Right lung (tissue), 2 donors: ENCODE measurements at regions not wholly inside any gene's neighbourhood (a gene's known extent, or its start where the extent isn't known, plus 50 kb on each side); places are given as distances from the start of the nearest gene placed in this dataset.
"Not testable (repeated sequence)": the region's sequence is repeated elsewhere in the genome, so short reads cannot be mapped to it uniquely, and the experiment has no call there.

ENCODE experiments used
- DNase-seq, 2 donors: peaks; one replicate each; pipeline ENCODE4 v3.0.0-alpha.2; 2013

DNA sequence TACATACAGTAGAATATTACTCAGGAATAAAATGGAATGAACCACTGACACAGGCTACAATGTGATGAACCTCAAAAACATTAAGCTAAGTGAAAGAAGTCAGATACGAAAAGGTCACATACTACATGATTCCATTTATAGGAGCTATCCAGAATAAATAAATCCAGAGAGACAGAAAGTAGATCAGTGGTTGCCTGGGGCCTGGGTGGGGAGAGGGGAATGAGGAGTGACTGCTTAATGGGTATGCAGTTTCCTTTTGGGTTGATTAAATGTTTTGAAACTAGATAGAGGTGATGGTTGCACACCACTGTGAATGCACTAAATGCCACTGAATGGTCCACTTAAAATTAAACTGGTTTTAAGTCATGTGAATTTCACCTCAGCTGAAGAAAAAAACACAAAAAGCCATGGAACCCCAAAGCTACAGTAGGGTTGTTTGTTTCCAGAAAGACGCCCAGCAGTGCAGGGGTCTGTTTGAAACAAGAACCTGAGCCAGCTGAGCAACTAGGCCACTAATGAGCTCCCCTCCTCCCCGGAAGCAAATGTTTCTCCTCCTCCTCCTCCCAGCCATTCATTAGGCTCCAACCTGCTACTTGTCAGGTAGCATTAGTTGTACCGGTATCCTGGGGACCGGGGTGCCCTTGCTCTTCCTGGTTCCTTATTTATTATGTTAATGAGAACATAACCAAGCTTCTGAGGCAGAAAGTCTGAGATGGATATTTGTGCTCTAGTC is 168.4 kb downstream of the EVX1 start:
- DNase-seq, result no peak

DNA sequence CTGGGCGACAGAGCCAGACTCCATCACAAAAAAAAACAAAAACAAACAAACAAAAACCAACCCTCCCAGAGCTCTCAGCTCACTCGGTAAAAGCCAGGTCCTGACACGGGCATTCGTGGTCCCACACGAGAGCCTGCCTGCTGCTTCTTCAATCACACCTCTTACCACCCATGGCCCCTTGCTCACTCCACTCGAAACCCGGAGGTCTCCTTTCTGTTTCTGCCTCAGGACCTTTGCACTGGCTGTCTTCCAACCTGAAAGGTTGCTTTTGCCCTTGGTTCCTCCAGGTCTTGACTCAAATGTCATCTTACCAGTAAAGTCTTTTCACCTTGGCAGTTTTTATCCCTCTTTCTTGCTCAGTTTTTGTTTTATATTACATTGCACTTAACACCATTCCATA is 169.6 kb downstream of the EVX1 start:
- no peak for DNase-seq

DNA sequence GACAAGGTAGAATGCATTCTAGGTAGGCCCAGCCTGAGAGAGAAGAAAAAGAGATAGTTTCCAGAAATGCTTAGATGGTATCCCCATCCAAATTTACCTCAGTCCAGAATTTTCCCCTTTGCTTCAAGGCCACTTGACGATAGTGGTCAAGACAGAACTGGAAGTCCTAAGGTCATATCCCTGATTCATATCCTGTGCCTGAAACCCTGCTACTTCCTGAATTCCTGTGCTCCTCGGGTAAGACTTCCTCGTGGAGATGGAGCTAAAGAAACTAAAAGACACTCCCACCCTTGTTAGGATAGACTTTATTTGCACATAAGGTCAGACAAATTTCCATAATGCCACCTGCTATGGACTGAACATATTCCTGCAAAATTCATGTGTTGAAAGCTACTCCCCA is 175.9 kb downstream of the EVX1 start:
- DNase-seq, result no peak

DNA sequence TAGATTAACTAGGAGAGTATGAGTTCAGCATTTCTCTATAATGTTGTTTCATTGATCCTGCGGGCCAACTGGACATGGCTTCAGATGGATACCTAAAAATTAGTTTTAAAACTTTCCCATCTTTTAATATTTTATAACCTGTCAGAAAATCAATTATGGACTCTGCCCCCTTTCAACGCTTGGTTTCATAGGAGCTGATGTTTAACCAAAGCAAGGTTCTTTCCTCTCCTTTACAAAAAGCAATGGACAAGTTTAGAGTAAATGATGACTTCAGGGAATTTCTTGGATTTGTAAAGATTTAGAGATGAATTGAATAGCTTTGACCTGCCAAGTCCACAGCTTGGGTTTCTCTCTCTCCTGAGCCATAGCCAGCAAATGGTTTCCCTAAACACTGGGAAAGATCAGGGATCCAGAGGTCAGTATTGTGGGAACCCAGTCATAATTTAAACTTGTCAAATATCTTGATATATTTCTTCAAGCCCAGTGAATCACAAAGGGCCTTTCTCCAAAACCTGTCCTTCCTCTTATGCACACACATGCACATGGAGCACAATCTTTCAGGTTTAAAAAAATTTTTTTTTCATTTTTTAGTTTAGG is 177.1 kb downstream of the EVX1 start:
- DNase-seq, result no peak

DNA sequence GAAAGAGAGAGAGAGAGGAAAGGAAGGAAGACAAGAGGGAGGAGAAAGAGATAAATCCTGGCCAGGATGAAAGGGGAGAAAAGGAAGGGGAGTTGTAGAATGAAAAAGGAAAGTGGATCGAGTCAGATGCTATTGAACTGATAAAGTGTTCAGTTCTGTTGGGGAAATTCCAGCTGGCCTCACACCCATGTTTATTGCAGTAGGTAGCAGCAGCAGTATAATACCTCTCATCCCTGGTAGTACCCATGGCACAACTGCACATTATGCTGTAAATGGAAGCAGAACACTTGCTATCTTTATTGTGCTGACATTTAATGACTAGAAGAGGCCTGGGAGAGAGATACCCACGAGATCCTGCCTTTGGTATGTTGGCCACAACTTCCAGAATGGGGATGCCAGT is 178.1 kb downstream of the EVX1 start:
- no peak for DNase-seq

DNA sequence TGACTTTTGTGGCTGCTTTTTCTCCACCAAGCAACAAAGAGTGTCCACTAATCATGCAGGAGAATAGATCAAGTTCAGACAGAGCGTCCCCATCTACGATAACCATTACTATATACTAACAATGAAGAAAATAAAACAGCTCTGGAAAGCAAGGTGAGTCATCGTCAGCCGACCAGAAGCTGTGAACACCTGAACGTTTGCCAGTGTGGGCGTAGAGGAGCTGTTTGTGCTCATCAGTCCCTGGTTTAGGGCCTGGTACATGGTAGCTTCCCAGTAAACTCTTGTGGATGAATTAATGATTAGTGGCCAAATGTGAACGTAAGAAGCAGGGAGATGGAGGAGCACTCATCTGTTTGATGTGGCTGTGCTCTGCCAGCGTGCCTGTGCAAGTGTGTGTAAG is 180.7 kb downstream of the EVX1 start:
- DNase-seq, result no peak

DNA sequence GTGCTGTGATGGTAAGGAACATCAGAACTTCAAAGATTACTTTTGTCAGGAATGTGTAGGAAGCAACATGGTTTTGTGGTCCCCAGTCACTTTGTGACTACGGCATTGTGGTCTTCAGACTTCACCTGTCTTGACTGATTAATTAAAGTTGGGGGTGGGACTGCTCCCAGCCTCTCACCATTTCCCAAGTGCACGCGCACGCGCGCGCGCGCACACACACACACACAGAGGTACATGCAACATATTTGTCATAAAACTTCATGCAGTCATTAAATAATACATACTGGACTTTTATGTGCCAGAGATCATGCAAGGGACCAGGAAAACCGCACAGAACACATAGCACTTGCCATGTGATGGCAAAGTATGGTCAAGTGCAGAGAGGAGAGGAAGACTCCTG is 181.2 kb downstream of the EVX1 start:
- no peak for DNase-seq

DNA sequence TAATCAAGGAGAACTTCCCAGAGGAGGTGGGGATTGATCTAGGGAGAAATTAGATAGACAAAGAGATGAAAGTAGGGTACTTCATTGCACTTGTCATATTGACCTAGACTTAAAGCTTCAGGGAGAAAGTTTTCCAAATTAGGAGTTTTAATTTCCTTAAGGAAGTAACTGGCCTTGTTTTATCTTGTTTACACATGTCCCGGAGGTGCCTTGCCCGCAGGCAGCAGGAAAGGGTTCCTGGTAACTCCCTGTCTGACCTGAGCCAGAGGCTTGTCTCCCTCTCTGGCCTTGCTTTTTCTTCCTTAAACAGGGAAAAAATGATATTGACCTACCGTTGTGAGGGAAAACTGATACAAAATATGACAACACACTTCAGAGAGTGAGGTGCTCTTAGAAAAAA is 181.6 kb downstream of the EVX1 start:
- no peak for DNase-seq

DNA sequence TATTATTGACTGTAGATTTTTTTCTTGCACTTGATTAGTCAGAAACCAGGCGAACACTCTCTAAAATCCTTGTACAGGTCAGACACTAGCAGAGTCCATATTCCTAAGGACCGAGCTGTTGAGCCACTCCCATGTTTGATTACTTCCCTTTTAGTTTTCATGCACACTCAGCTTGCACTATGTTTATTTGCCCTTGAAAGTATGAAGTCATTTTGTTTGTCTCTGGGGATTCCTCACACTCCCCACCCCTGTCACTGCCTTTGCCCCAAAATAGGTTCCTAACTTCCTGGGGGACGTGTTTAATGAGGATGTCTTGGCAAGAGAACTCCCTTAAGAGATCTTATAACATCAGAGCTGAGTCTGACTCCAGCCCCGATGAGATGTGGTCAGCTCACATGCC is 182.1 kb downstream of the EVX1 start:
- DNase-seq, result no peak

DNA sequence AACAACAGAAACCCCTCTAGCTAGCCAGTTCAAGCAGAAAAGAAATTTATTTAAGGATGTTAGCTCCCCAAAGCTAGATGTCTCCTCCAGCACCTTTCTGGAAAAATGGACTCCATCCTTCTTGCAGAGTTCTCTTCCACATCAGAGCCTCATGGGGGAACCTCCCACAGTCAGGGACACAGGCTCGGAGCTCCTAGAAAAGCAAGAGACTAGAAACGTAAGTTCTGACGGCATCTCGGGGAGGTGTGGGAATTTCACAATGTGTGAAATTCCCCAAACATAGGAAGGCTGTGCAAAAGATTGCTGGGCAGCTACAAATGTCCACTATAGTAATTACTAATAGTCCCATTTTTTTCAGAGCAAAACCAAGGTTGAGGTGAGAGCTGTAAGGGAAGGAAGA is 184.8 kb downstream of the EVX1 start:
- DNase-seq, result no peak

DNA sequence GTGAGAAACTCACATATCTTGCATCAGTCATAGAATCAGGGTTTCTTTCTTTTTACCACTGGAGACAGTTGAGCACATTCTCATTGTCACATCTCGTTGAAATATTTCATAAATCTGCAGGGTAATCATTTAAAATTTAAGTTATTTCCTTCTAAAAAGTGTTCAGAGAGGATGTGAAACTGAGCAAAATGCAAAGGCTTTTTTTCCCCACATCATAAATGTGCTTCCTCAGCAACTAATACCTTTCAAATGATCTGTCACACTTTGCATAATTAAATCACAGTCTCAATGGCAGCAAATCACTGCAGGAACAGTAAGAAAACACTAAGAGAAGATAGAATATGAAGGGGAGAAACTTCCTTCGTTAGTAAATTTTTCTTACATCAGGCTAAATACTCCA is 187.5 kb downstream of the EVX1 start:
- DNase-seq, result no peak

DNA sequence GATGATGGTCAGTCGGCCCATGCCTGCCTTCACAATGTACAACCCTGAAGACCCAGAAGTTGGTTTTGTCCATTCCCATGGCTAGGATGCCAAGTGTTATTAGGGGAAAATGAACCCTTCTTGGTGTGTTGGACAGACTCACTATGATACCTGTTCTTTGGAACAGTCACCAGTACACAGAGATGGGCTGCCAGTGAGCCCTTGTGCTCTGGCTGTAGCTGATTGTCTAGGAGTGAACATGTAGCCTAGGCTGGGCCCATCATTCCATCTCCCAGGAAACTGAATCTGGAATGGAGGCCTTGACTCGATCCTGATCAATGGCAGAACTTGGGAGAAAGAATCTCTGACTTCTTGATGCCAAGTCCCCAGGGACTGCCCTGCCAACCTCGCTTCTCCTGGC is 188.9 kb downstream of the EVX1 start:
- DNase-seq, result no peak

DNA sequence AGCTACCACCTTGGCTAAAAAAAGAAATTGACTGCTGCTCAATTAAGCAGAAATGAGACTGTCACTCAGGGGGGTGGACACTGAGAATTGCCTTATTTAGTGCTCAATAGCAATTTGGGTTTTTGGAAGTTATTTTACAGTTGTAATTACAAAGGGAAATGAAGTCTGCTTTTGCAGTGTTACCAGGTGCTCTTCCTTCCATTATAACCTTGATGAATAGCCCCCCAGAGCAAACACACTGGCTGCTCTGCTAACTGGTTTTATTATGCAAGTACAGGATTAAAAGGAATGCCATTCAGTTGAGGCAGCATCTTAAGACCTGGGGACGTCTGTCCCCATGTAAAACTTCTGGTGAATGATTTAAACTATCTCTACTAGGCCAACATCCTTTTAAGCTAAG is 191.0 kb downstream of the EVX1 start:
- DNase-seq, result no peak

DNA sequence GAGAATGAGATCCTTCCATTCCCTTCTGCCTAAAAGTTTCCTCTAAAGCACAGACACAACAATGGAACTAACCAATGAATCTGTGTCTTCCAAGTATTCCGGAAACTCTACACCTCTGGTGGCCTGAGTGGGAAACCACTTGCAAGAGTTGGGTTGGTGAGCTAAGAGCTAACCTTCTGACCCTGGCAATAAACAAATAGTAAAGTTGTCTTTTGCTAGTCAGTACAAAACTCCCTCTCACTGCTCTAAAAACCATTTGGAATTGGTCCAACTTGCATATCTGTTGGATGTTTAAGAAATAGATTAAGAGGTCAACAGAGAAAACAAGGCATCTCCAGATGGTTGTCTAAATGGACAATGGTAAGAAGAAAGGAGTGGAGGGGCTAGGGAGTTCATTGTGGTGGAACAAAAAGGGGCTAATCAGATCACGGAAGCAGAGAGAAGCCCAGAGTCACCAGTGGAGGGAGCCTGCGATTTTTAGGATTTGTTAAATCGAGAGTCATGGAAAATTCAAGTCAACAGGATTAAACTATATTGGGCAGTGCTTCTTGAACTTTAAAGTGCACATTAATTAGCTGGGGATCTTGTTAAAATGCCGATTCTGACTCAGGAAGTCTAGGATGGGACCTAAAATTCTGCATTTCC is 192.3 kb downstream of the EVX1 start:
- DNase-seq, result no peak

DNA sequence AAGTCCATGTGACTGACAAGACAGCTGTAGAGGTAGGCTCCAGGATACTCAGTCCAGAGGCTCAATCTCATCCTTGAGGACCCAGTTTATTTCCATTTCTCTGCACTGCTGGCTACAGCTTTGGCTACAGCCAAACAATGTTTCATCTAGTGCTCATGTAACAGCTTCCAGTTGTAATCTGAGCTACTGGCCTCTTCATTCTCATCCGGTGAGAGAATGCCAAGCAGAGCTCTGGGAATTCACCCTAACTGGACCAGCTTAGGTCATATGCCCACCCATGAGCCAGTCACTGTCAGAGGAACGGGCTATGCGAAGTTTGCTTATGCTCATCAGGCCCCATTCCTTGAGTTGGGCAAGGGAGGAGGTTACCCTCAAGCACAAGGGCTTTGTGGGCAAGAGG is 192.9 kb downstream of the EVX1 start:
- no peak for DNase-seq

DNA sequence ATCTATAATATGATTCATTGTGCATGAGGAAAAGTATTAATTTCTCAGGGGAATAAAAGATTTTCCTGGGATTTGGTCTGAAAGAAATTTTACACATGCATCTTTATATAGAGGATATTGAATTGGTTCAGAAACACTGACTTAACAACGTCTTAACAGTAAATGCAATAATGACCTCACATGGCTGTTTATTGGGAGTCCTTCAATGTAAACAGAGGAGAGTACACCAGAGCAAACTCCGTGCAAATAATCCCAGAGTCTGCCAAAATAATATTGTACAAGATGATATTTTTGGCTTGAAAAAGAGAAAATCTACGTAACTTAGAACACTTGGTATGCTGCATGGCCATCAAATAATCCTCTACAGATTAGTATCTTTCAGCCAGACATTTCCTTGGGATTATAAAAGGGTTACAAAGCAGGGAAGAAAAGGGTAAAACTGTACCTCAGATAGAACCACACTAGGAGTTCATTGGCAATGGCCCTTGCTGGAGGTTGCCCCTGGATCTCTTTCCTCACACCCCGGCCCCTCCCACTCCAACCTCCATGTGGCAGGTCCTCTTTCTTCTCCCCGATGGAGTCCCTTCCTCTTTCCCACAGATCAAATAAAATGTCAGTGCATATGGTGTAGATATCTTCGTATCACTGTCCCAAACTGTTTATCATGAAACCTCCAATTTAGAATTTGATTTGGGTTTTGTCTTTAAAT is 196.4 kb downstream of the EVX1 start:
- no peak for DNase-seq

DNA sequence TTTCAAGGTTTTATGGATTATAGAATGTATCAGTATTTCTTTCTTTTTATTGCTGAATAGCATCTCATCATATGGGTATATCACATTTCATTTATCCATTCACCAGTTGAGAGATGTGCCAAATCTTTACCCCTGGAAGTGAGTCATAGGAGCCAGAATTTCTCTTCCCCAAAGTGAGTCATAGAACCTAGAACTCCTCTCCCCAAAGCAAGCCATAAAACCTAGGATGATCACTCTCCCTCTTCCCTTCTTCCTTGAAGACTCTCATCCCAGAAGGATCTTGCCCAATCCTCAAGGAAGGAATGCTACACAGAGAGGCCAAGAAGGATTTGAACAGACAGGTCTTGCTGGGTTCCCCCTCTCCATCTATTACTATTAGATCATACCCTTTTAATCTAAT is 199.9 kb downstream of the EVX1 start:
- no peak for DNase-seq

DNA sequence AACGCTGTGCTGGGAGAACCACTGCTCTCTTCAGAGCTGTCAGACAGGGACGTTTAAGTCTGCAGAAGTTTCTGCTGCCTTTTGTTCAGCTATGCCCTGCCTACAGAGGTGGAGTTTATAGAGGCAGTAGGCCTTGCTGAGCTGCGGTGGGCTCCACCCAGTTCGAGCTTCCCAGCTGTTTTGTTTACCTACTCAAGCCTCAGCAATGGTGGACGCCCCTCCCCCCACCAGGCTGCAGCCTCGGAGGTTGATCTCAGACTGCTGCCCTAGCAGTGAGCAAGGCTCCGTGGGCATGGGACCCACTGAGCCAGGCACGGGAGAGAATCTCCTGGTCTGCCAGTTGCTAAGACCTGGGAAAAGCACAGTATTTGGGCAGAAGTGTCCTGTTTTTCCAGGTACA is 206.4 kb downstream of the EVX1 start:
- not testable (repeated sequence) for DNase-seq

DNA sequence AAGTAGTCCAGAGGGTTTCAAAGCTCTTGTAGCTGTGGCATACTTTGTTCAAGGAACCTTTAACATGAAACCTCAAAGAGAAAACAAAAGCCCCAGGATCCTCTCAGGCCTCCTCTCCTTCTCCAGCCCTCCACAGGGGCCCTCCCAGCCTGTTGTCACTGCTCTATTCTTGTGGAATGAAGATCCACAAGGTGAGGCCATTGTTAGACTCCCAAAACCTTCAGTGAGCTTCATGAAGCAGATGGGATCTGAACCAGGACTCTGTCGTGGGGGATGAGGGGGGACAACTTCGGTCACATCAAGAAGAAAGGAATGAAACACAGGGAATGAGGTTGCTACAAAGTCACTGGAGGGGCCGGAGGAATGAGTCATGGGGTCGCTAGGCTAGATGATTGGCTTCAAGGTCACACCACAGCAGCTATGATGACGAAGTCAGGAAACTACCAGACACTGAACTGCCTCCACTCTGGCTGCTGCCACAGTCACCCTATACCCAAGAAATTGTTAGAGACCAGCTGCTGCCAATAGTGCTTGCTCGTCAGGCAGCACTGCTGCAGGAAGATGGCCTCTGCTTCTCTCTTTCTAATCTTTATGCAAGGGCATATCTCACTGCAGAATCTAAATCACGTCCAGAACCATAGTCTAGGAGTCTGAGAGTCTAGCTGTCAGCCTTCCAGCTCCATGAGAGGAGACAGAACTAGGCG is 208.8 kb downstream of the HIBADH start:
- no peak for DNase-seq

DNA sequence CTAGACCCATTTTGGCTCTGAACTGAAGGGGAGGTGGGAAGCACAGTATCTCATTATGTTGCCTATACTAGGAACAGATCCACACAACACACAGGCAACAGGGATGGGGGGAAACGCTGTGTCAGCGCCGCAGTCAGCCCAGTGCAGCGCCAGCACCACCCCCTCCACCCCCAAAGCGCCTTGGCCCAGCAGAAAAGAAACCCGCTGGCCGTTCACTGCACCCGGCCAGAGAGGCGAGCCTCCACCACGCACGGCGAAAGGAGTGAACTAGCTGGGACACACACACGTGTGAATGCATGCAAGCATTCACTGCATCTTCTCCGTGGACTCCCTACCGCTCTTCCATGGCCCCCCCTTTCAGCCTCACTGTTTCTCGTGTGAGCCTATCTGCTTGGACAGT is 205.6 kb downstream of the HIBADH start:
- not testable (repeated sequence) for DNase-seq

DNA sequence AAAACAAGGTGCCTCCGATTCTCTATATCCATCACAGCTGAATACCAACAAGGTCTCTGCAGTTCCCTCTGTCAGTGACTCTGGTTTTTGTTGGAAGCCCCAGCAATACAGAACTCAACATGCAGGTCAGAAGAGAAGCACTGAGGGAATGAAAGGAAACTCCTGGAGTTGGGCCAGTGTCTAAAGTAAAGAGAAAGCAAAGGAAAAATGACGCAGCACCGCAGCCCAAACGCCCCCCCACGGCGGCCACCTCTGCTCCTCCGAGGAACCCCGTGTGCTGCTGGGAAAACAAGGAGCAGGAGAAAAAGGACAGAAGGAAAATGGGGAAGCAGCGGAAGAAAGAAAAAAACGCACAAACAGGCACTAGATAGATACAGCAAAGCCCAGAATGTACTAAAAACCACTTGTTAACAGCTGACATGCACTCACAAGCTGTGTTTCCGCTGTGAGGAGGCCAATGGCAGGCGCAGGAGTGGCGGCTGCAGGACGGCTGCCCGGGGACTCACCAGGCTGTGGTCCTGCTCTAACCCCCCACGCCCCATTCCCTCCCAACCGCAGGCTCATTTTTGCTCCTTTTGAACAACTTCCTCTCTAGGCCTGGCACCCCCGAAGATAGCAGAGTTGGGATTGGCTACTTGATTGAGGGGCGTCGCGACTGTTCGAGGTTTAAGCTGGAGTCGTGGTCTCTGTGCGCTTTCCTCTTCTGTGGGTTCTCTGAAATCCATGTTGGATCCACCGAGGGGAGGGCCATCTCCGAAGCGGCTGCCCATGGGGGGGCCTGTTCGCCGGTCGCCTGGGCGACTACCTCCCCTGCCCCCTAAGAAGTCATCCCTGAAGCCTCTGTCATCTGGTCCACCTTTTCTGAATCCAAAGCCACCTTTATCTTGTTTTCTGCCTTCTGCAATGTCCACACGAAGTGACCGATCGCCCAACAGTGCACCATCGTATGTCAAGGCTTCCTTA is 204.8 kb downstream of the HIBADH start:
- not testable (repeated sequence) for DNase-seq
